Ectodermal cell (in vitro differentiated cells): ENCODE measurements at regions not wholly inside any gene's neighbourhood (a gene's known extent, or its start where the extent isn't known, plus 50 kb on each side); places are given as distances from the start of the nearest gene placed in this dataset.

Source experiments
- H3K27ac ChIP-seq: 2 replicates; pipeline ENCODE4 v1.7.0; 2013; ENCODE audit warnings: mild to moderate bottlenecking, low read depth, low read length; ENCODE audit not compliant: insufficient read depth, poor library complexity, severe bottlenecking
- H3K27me3 ChIP-seq: 2 replicates; pipeline ENCODE4 v1.7.0; 2013; ENCODE audit warnings: mild to moderate bottlenecking, low read length; ENCODE audit not compliant: insufficient read depth, control insufficient read depth, poor library complexity, severe bottlenecking
- H3K36me3 ChIP-seq: one replicate; pipeline ENCODE4 v1.7.0; 2013; ENCODE audit warnings: low read length; ENCODE audit not compliant: control insufficient read depth, insufficient read depth
- H3K4me1 ChIP-seq: one replicate; pipeline ENCODE4 v1.7.0; 2013; ENCODE audit warnings: low read length; ENCODE audit not compliant: control insufficient read depth, insufficient read depth
- H3K4me3 ChIP-seq: 2 replicates; pipeline ENCODE4 v1.7.0; 2013; ENCODE audit warnings: low read depth, low read length, control low read depth; ENCODE audit not compliant: insufficient read depth
- H3K9me3 ChIP-seq: 2 replicates; pipeline ENCODE4 v1.7.0; 2013; ENCODE audit warnings: mild to moderate bottlenecking, low read length, moderate library complexity; ENCODE audit not compliant: control insufficient read depth

DNA sequence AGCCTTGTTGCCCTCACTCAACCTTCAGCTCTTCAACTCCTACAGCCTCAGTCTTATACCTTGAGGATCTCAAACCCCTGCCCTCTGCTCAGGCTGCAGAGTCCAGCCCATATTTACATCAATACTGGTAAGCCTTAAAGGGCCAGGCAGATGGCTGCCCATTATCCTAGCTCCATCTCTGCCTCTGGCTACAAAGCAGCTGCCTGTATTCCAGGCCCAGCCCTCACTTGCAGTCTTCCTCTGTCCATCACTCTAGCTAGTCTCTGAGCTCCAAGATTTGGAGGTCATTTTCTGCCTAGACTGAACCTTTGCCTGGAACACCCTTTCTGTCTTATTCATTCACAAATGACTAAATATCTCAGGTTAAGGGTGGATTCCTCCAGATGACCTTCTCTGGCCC is 50.2 kb upstream of the GALNT10 start:
- Histone ChIP-seq H3K36me3 (no peaks in the 10 kb centered on the region), H3K4me1 (peaks cover 22% of the 10 kb centered on the region), H3K4me3 (no peak overlapping the region), H3K27ac (no peak overlapping the region), H3K27me3 (no peaks in the 10 kb centered on the region), H3K9me3 (no peaks in the 10 kb centered on the region)
